ENCODE measurements at regions not wholly inside any gene's neighbourhood (a gene's known extent, or its start where the extent isn't known, plus 50 kb on each side); places are given as distances from the start of the nearest gene placed in this dataset.
"Not testable (repeated sequence)": the region's sequence is repeated elsewhere in the genome, so short reads cannot be mapped to it uniquely, and the experiment has no call there.

GRCh38 chr5:71822065-71822464 lies 103.0 kb downstream of the CARTPT start:
- DNase-seq (ENCODE audit: low read depth) = not testable (repeated sequence)

GRCh38 chr5:71825992-71826391 lies 106.9 kb downstream of the CARTPT start:
- DNase-seq (ENCODE audit: low read depth) = no peak

GRCh38 chr5:71828291-71829040 lies 109.4 kb downstream of the CARTPT start:
- no peak for DNase-seq (ENCODE audit: low read depth)

- no peak for DNase-seq (ENCODE audit: low read depth)
Observed at GRCh38 chr5:71829206-71829605, 110.1 kb downstream of the CARTPT start.

GRCh38 chr5:71830681-71831539 lies 111.8 kb downstream of the CARTPT start:
- no peak for DNase-seq (ENCODE audit: low read depth)

GRCh38 chr5:71832812-71833715 lies 114.0 kb downstream of the CARTPT start:
- no peak for DNase-seq (ENCODE audit: low read depth)

- DNase-seq (ENCODE audit: low read depth) = no peak
Observed at GRCh38 chr5:71834601-71835000, 115.5 kb downstream of the CARTPT start.

GRCh38 chr5:71836084-71836483 lies 117.0 kb downstream of the CARTPT start:
- DNase-seq (ENCODE audit: low read depth) = no peak

- DNase-seq (ENCODE audit: low read depth) = no peak
Observed at GRCh38 chr5:71836559-71837112, 117.6 kb downstream of the CARTPT start.

GRCh38 chr5:71838286-71838685 lies 119.2 kb downstream of the CARTPT start:
- no peak for DNase-seq (ENCODE audit: low read depth)

- no peak for DNase-seq (ENCODE audit: low read depth)
Observed at GRCh38 chr5:71839096-71839884, 120.2 kb downstream of the CARTPT start.

- DNase-seq (ENCODE audit: low read depth) = no peak
Observed at GRCh38 chr5:71841107-71841506, 122.0 kb downstream of the CARTPT start.

- DNase-seq (ENCODE audit: low read depth) = no peak
Observed at GRCh38 chr5:71843111-71843510, 124.0 kb downstream of the CARTPT start.

GRCh38 chr5:71844862-71845261 lies 125.8 kb downstream of the CARTPT start:
- no peak for DNase-seq (ENCODE audit: low read depth)

- no peak for DNase-seq (ENCODE audit: low read depth)
Observed at GRCh38 chr5:71859515-71859914, 140.4 kb downstream of the CARTPT start.

- DNase-seq (ENCODE audit: low read depth) = no peak
Observed at GRCh38 chr5:71860048-71860447, 141.0 kb downstream of the CARTPT start.

- no peak for DNase-seq (ENCODE audit: low read depth)
Observed at GRCh38 chr5:71861682-71862081, 142.6 kb downstream of the CARTPT start.

- no peak for DNase-seq (ENCODE audit: low read depth)
Observed at GRCh38 chr5:71862087-71862486, 143.0 kb downstream of the CARTPT start.

GRCh38 chr5:71862507-71863060 lies 143.5 kb downstream of the CARTPT start:
- no peak for DNase-seq (ENCODE audit: low read depth)

- DNase-seq (ENCODE audit: low read depth) = no peak
Observed at GRCh38 chr5:71864730-71865601, 145.9 kb downstream of the CARTPT start.
